HG02885 (cell line): ENCODE measurements at regions not wholly inside any gene's neighbourhood (a gene's known extent, or its start where the extent isn't known, plus 50 kb on each side); places are given as distances from the start of the nearest gene placed in this dataset.

ENCODE experiments used
- ATAC-seq: cut with Tn5 transposase; IDR thresholded peaks from one replicate; pipeline ENCODE4 v1.9.1; 2021; ENCODE audit warnings: mild to moderate bottlenecking; ENCODE audit not compliant: unreplicated experiment, poor library complexity

DNA sequence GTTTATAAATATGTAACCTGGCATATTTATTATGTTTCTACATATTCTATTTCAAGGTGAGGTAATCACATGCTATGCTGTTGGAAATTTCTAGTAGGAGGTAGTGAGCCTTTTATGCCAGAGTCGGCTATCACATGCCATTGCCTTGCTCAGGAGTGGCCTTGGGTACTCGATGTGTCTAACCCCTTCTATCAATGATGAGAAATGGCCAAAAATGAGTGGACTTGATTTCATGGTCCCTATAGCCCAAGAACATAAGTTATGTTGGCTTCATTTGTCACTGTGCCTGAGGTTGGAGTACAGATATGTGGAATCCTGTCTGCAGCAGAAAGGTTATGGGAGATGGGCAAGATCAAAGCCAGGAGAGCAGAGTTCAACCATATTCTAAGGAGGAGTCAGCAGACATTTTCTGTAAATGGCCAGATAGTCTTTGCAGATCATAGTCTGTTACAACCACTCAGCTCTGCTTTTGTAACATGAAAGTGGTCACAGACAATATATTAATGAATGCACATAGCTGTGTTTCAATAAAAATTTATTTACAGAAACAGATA lies 554.4 kb downstream of the PDCD6IP start:
- no peak for ATAC-seq

DNA sequence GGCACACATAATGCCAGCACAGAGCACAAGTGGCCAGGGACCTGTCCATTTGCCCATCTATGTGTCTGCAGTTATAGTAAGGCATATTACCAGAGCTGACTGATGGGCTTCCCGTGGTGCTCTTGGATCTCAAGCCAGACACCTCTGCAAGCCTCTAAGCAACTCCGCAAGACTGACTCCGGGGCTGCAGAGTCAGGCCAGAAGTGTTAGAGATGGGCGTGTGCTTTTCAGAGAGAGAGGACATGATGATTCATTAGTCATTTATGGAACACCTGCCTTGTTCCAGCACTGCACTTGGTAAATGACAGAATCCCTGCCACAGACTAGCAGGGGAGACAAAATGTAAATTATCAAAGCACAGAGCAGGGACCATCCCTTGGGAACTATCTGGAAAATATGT lies 559.0 kb downstream of the PDCD6IP start:
- no peak for ATAC-seq

DNA sequence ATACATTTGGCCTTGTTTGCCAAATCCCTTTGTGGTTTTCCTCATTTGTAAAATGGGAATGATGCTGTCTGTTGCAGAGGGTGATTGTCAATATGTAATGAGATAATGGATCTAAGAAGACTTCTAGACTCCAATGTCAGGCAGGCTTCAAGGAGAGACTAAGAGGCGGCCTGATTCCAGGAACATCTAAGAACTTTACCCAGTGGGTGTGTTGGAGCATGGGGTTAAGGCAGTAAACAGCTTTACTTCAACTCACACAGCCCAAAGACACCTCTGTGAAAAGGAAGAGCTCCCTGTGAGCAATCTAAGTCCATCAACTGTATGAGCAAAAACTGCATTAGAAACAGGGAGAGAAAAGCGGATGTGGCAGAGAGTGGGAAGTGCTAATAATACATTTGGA lies 560.6 kb downstream of the PDCD6IP start:
- no peak for ATAC-seq

DNA sequence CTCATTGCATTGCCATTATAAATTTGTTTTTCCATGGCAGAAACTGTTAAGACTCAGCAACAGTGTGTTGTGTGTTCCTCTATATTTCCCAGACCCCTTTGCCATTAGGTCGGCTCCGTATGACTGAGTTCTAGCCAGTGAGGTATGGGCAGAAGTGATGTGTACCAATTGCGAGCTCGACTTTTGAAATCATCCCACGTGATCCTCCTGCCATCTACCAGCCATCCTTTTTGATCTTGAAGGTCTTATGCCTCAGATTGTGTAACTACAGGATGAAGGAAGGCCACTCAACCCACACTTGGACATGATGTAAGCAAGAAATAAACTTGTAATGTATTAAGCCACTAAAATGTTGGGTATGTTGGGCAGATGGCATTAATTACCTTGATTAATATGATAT lies 562.3 kb downstream of the PDCD6IP start:
- no peak for ATAC-seq

DNA sequence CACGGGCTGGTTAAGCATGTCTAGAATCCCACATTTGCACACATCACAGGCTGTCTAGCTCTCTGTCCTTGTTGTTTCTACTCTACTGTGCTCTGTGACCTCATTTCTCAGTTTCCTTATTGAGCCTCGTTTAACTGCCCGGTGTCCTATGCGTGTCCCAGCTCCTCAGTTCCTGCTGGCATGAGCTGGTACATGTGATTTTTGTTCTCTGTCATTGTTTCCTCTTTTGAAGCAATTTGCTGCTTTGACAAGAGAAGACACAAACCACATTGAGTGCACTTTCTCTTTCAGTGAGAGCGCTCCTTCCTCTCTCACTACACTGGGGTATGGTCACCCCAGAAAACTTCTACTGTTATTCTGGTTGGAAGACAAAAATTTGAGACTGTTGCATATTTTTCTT lies 563.5 kb downstream of the PDCD6IP start:
- peak; percentile 95 for ATAC-seq

DNA sequence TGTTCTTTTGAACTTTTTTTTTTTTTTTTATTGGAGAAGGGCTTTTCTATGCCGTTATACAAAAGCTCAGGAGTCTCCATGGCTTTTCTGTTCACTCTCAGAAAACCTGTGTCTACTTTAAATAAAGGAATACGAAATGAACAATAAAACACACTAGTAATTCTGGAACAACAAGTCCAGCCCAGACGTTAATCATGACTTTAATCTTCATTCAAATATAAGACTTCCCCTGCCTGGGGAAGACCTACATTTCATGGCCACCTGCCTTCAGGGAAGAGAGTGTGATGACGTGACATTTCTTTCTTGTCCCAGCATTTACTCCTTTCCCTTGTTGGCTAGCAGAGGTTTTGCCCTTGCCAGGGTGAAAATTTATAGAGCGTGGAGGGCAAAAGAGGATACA lies 564.5 kb downstream of the PDCD6IP start:
- ATAC-seq: no peak

DNA sequence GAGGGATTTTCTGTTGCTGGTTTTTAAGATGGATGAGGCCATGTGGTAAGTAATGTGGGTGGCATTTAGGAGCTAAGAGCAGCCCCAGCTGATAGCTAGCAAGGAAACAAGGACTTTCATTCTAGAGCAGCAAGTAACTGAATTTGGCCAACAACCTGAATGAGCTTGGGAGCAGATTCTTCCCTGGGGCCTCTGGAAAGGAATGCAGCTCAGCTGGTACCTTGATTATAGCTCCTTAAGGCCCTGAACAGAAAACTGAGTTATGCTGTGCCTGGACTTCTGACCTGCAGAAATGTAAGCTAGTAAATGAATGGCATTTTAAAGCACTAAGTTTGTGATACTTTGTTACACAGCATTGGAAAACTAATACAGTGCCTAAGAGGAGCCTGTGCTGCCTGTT lies 565.5 kb downstream of the PDCD6IP start:
- no peak for ATAC-seq

DNA sequence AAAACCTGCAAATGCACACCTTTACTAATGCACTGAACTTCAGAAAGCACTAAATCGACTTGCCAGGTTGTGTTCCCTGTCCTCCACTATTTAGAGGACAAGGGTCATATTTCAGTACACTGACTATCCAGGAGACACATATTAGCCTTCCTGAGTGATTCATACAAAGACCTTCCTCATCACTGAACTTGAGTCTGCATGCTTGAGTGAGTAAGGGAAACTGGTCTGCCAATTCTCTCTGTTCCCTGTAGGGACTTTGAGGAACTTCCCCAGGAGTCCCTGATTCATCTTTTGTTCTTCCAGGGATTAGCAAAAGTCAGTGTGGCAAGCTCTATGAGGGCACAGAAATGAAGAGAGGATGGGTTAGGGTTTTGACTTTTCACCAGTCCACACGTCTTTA lies 565.9 kb downstream of the PDCD6IP start:
- no peak for ATAC-seq

DNA sequence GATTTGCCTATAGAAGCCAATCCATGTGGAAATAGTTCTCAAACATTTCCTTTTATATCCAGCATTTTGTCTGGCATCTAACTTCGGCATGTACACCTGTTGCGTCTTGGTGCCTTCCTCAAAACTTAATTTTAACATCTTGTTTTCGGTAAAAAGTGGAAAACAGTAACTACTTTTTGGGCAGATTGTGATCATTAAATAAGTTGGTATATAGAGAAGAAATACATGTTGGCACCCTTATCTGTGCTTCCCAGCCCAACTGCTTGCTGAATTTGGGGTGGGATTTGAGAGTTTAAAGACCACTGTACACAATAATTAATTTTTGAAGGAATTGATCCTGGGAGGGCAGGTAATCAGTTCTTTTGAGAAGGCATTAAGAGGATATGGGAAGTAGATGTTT lies 566.8 kb downstream of the PDCD6IP start:
- no peak for ATAC-seq

DNA sequence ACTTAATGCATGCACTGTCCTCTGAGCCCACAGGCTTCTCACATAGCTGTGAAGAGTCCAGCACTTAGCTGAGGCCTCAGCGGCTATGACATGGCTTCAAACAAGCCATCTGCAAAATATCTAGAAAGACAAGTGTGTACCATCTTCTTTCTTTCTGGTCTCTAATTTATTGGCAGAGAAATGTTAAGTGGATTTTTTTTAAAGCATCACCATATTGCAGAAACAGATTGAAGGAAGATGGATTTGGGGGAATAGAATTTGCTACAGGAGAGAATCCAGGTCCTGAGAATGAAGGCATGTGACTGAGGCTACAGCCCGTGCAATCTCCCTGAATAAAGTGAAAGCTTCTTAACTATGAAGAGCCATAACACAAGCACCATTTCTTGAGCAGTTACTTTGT lies 567.3 kb downstream of the PDCD6IP start:
- ATAC-seq: no peak

DNA sequence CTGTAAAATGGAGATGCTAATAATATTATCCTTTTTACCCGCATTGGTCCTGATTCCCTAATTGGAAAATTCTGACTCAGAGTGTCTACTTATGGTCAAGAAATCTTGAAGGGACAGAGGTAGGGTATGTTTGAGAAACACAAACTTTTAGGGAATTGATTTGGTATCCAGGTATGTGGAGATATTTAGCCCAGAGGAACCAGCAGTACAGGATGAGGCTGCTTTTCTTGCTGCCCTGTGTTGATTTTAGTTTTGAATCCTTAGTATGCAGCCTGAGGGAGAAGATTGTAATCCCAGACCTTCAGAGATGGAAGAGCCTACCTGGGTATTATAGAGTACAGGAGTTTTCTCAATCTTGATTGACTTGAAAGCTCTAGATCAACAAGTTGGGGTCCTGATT lies 569.1 kb downstream of the PDCD6IP start:
- ATAC-seq: no peak

DNA sequence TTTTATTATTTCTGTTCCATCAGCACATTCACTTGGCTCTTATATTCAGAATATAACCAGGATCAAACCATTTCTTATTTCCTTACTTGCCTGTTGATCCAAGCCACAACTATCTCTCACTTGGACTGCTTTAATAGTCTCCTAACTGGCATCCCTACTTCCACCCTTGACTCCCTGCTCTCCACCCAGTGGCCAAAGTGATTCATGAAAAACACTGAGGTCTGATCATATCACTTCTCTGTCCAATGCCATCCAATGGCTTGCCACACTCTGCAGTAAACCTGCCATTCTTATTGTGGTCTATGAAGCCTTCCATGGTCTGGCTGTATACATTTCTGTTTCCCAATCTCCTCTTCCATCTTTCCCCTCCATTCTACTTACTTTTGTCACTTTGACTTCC lies 576.1 kb downstream of the PDCD6IP start:
- ATAC-seq: no peak

DNA sequence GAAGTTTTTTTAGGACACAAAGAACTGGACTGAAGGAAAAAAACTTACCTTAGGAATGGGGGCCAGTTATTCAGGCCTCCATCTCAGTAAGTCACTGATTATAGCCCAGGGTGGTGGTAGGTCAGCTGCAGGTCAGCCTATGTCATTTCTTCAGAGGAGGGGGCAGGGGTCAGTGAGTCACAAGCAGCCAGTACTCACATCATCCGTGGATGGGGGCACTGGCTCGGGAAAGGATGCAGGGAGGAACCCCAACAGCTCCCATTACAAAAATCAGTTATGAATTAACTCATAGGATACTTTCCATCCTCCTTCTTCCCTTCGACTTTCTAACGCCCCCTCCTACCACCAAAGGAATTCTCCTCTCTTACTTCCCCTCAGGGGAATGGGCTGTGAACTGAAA lies 578.3 kb downstream of the PDCD6IP start:
- ATAC-seq: no peak

DNA sequence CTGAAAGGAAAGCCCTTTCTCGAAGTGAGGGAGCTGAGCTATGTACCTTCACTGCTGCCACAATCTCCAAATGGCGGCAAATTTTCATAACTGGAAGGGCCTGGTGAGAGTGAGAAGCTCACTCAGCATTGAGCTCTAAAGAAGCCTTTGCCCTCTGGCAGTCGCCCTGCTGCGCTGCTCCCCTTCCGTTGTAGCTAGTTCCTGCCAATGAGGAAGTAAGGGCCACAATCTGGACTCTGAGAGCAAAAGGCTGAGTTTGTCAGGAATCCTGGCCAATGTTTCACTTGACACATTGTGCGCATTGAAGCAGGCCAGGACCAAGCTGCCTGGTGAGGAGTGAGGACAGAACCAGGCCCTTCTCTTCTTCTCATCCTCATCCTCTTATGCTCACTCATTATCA lies 579.5 kb downstream of the PDCD6IP start:
- no peak for ATAC-seq

DNA sequence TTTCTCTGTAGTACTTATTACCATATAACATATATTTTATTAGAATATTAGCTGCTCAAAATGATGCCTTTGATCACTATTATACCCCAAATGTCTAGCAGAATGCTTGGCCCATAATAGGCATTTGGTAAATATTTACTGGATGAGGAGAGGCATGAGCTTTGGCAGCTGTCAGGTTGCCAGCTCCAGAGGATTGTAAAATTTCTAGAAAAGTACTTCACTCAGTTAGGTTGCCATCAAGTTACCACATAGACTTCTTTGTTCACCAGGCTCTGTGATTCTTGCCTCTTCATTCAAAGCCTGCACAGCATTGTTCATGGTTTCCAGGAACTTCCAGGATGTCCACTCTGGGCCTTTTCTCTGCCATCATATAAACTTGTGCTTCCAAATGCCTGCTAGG lies 582.8 kb downstream of the PDCD6IP start:
- no peak for ATAC-seq

DNA sequence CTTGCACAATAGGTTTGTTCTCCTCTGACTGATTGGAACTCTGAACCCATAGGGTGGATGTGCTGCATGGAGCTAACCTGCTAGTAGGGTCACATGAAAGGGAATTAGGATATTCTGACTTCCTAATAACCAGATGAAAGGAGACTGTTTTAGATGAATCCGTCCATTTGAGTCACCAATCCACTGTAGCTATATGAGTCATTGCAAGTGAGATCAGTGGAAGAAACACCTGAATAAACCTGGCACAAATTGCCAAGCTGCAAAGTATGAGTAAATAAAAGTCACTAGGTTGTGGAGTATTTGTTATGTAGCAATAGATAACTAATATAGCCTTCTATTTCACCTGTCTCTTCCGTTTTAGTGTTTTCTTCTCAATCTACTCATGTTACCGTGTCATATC lies 584.4 kb downstream of the PDCD6IP start:
- no peak for ATAC-seq

DNA sequence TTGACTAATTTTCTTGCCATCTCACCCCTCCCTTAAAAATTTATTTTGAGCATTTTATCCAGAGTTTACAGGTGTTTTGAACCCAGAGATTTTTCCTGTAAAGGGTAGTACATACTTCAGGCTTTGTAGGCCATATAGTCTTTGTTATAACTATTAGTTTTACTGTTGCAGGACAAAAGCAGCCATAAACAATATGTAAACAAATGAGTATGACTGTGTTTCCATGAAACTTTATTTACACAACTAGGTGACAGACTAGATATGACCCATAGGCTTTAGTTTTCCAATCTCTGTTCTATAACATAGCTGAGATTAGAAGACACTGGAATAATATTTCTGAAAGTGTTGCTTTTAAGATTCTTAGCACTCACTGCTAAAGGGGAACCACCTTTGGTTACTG lies 587.9 kb downstream of the PDCD6IP start:
- ATAC-seq: no peak

DNA sequence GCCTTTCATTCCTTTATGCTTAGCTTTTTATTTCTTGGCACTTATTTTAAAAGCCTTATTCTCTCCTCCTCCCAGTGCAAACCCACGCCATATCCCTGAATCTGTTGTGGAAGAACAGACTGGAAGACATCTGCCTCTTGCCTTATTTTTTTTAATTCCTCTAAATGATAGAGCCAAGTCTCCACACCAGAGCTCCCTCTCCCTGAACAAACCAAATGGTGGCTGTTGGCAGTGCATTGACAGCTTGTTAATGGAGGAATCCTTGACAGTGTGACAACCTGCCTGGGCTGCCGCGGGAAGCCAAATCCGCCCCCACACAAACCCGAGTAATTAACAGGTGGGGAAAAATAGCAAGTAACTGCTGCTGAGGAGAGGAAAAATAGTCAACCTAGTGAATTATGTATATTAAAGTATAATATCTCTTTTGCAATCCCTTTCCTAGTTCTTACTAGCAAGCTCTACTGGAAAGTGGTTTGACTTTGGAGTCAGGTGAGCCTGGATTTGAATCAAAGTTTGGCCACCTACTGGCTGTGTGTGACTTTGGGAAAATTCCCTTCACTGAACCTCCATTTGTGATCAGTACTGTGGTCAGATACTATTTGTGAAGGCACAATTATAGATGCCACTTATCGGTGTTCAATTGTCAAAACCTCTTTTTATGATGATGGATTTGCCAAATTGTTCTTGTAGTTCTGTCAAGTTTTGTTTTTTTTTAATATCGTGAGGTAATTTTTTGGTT lies 589.6 kb downstream of the PDCD6IP start:
- no peak for ATAC-seq

DNA sequence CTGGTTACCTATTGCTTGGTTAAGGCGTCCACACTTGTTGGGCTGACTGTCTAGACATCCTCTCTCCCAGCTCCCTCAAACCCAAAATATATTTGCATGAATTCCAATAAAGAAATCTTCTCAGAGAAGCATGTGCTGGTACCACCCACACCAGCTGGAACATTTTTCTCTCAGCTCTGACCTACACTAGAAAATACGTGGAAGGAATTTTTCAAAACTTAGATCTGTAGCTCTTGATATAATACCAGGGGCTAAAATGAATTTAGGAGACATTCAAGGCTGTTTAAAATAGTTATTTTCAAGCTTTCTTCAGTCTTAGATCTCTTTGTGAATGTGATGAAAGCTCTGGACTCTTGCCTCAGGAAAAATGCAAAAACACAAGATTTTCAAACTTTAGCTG lies 590.4 kb downstream of the PDCD6IP start:
- ATAC-seq: no peak

DNA sequence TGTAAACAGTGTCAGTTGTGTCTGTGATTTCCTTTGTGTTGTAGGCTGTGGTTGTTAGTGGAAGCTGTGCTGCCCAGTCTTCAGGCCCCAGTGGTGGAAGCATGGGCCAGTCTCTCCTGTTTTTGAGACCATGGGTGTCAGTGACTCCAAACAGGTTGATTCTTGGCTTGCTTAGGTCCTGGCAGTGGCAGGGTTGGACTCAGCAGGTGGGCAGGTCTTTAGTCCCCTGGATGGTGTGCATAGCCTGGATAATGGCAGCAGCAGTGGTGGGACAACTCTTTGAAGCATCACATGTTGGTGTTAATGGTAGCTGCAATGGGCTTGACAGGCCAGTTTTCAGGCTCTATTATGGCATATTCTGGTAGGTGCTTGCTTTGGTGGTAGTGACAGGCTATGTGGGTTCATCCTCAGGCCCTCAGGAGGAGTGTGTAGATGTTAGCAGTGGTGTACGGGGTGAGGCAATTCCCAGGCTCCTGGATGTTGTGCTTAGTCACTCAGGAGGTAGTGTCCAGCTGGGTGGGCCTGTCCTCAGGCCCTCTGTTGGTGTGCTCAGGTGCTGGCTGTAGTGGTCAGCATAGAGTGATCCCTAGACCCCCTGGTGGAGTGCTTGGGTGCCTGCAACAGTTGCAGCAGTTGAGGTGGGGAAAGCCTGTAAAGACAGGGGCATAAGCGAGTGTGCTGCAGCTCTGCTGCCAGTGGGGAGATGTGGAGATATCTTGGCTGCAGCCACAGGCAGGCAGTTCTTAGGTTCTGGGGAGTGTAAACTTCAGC lies 596.7 kb downstream of the PDCD6IP start:
- ATAC-seq: no peak

DNA sequence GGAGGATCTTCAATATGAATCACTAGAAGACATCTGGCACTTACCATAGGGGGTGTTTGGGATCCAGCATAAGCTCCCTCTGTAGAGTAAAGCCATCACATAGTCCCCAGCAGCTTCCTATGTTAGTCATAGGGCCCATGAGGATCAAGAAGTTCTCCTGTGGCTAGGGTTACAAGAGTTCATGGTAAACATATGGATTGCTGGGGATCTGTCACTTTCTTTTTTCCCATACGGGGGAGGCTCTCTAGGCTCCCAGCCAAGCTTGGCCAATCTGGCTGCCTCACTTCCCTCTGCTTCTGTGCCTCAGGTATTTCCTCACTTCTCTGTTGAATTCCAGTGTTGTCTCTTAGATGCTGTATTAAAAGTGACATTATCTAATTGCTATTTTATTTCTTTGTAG lies 597.9 kb downstream of the PDCD6IP start:
- no peak for ATAC-seq

DNA sequence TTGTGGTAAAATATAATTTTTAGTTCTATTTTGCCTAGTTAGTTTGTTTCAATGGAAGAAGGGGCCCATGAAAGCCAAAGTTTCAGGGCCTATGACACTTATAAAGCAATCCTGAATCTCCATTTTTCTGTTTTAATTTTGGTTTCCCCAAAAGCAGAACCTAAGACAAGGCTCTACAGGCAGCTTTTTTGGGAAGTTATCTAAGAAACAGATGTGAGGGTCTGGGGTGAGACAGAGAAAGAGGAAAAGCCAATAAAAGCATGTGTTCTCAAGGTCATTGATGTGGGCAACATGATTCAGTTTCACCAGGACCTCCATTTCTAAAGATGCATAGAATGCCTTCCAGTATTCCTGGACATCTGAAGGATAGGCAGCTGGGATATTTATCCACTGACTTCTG lies 598.5 kb downstream of the PDCD6IP start:
- ATAC-seq: no peak
